Fibroblast of lung (primary cell): ENCODE measurements at regions not wholly inside any gene's neighbourhood (a gene's known extent, or its start where the extent isn't known, plus 50 kb on each side); places are given as distances from the start of the nearest gene placed in this dataset.
A peak's percentile ranks its signal among the peaks of the same experiment; 100 is the strongest.

Source experiments
- DNase-seq, 2 donors: peaks; one replicate each; pipeline versions ENCODE4 v3.0.0 to v3.0.0-alpha.2; 2010; ENCODE audit warnings: low read depth in 2 of 2
- H2AFZ ChIP-seq: 2 replicates; pipeline ENCODE4 v1.5.1; 2012; ENCODE audit warnings: low read length, control low read depth, inconsistent platforms
- H3K27ac ChIP-seq: 2 replicates; pipeline ENCODE4 v1.5.1; 2011; ENCODE audit warnings: low read length, control low read depth; ENCODE audit not compliant: insufficient read depth
- H3K27me3 ChIP-seq: 2 replicates; pipeline ENCODE4 v1.5.1; 2011; ENCODE audit warnings: mild to moderate bottlenecking, low read length; ENCODE audit not compliant: control insufficient read depth, insufficient read depth
- H3K36me3 ChIP-seq: 2 replicates; pipeline ENCODE4 v1.5.1; 2011; ENCODE audit warnings: low read length; ENCODE audit not compliant: control insufficient read depth, insufficient read depth
- H3K4me1 ChIP-seq: 2 replicates; pipeline ENCODE4 v1.5.1; 2011; ENCODE audit warnings: low read length; ENCODE audit not compliant: control insufficient read depth, insufficient read depth; ENCODE audit errors: extremely low read depth
- H3K4me2 ChIP-seq: 2 replicates; pipeline ENCODE4 v1.5.1; 2011; ENCODE audit warnings: low read length, control low read depth; ENCODE audit not compliant: insufficient read depth; ENCODE audit errors: extremely low read depth
- H3K4me3 ChIP-seq, 4 experiments: fragments of 200-600 bp in 1 of 4; sonication (generic) in 1 of 4; replicated peaks in 1 of 4; 2 replicates each; pipeline ENCODE4 v1.5.1; 2011 to 2016; ENCODE audit warnings: low read length in 4 of 4, low read depth in 3 of 4, mild to moderate bottlenecking in 3 of 4, control low read depth in 2 of 4, inconsistent platforms in 1 of 4, mixed read lengths in 1 of 4; ENCODE audit not compliant: insufficient read depth in 1 of 4; ENCODE audit errors: control extremely low read depth in 1 of 4
- H3K79me2 ChIP-seq: 2 replicates; pipeline ENCODE4 v1.5.1; 2012; ENCODE audit warnings: mild to moderate bottlenecking, low read length, inconsistent platforms; ENCODE audit not compliant: control insufficient read depth, insufficient read depth
- H3K9ac ChIP-seq: 2 replicates; pipeline ENCODE4 v1.5.1; 2011; ENCODE audit warnings: mild to moderate bottlenecking, low read length, control low read depth; ENCODE audit not compliant: insufficient read depth
- H3K9me3 ChIP-seq: 2 replicates; pipeline ENCODE4 v1.5.1; 2012; ENCODE audit warnings: low read depth, low read length; ENCODE audit not compliant: control insufficient read depth, insufficient read depth
- H4K20me1 ChIP-seq: 2 replicates; pipeline ENCODE4 v1.5.1; 2011; ENCODE audit warnings: low read length; ENCODE audit not compliant: control insufficient read depth, insufficient read depth; ENCODE audit errors: extremely low read depth
- EZH2 ChIP-seq: IDR thresholded peaks from 2 replicates; pipeline ENCODE4 v1.5.1; 2012; ENCODE audit warnings: low read length, control low read depth, mild to moderate bottlenecking; ENCODE audit errors: missing control alignments
- TF ChIP-seq, protein P1 (sequence below), 2 donors: IDR thresholded peaks in 1 of 2; conservative IDR thresholded peaks in 1 of 2; 1 replicate in 1 of 2; 2 replicates in 1 of 2; pipeline ENCODE4 v1.5.1; 2011 to 2012; ENCODE audit warnings: low read length in 2 of 2, control low read depth in 1 of 2, inconsistent platforms in 1 of 2, low read depth in 1 of 2, mild to moderate bottlenecking in 1 of 2

DNA sequence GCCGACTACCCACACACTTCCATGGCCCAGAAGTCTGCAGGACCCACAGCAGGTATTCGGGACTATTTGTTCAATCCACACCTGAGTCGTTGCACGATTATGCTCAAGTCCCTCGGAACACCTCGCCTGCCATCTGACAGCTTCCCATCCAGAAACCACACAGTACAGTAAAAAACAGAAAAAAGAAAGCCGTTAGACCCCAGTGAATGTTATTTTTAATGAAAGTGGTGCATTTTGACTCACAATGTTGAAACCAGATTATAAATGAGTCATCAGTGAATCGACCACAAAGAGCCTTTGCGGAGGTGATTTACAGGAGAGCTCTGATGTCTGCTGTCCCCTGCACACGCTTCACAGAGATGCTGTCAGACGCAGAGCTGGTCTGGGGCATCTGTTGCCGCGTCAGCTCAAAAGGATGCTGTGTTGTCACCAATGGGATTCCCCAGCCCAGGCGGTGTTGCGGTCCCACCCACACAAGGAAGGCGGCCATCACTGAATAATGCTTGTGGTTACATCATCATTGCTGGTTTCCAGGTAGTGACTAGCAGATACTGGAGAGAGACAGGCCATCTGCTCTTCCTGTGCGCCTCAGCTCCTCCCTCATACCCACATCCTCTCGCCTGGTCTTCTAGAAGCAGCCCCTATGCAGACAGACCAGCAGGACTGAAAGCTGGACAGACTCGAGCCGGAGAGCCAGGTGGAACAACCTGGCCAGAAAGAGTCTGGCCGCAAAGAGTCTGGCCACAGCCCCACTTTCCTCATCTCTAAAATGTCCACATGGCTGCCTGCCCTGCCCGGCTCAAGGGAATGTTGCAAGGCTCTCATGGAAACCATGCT lies 116.8 kb downstream of the TOMM20 start:
- Histone ChIP-seq H3K79me2 (no peaks in the 10 kb centered on the region), H3K9me3 (no peaks in the 10 kb centered on the region), H3K27ac (peak overlapping the region; percentile 92), H2AFZ (no peak overlapping the region), H3K9ac (peak overlapping the region; percentile 63), H4K20me1 (no peaks in the 10 kb centered on the region), H3K36me3 (no peaks in the 10 kb centered on the region), H3K27me3 (no peaks in the 10 kb centered on the region), H3K4me3 (no peak overlapping the region), H3K4me1 (peaks cover 11% of the 10 kb centered on the region), H3K4me2 (peak overlapping the region; percentile 45)
- peak; percentile 96 to 100 for DNase-seq
- no peak for TF ChIP-seq EZH2
- TF ChIP-seq, protein P1, sequence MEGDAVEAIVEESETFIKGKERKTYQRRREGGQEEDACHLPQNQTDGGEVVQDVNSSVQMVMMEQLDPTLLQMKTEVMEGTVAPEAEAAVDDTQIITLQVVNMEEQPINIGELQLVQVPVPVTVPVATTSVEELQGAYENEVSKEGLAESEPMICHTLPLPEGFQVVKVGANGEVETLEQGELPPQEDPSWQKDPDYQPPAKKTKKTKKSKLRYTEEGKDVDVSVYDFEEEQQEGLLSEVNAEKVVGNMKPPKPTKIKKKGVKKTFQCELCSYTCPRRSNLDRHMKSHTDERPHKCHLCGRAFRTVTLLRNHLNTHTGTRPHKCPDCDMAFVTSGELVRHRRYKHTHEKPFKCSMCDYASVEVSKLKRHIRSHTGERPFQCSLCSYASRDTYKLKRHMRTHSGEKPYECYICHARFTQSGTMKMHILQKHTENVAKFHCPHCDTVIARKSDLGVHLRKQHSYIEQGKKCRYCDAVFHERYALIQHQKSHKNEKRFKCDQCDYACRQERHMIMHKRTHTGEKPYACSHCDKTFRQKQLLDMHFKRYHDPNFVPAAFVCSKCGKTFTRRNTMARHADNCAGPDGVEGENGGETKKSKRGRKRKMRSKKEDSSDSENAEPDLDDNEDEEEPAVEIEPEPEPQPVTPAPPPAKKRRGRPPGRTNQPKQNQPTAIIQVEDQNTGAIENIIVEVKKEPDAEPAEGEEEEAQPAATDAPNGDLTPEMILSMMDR (conservative IDR thresholded peaks at IDR 0.05 in 1 of 2, IDR thresholded peaks at IDR 0.05 in 1 of 2; ENCODE audit: low read depth in 1 of 2, low read length in 2 of 2): no peak

DNA sequence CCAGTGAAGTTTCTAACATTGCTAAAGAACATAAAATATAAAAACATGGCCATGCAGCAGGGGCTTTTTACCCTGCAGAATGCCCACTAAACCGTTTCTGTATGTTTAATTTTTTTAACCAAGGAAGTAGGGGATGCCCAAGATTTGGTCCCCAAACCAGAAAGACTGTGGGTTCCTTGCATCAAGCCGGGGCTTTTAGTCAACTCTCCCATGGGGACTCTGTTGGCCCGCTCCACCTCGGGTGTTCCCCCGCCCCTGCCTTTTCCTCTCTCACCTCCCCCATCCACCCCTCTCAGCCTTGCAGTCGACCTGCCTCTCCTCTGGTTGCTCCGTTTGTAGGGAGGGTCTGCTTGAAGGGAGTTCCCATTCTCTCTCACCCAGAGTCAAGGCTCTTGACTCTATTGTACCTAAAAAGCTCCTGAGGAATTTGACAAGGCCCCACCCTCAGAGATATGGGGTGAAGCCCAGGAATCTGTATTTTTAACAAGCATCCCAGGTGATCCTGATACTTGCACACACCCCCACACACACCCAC lies 117.5 kb downstream of the TOMM20 start:
- Histone ChIP-seq H3K4me1 (peaks cover 11% of the 10 kb centered on the region), H3K4me3 (no peak overlapping the region)

DNA sequence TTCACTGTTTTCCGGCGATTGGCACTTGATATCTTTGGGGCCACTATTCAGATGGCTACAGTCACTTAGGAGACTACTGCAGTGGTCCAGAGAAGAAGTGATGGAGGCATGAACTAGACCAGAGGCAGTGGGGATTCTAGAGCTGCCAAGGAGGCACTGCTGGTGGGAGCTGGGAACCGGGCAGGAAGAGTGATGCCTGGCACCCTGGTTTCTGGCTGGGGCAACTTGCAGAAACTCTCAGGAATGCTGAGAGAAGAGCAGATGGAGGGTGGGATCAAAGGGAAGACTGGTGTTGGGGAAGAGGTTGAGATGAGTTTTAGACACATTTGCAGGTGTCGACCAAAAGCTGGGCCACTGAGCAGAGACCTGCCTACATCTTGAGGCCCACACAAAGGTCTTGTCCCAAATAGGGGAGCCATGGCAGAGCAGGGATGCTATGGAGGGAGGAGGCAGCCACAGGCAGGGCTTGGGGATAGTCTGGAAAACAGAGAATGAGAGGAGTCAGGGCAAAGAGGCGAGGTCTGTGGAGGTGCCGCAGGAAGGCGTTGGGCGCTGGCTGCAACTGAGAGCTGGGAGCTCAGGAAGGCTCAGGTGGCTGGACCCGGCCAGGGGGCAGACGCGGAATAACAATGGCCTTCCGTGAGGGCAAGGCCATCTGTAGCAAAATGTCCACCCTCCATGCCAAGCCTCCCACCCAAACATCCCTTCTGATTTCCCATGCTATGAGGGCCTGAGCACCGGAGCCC lies 118.9 kb downstream of the TOMM20 start:
- no peaks in the 10 kb centered on the region for H4K20me1 ChIP-seq
- TF ChIP-seq, protein P1 (conservative IDR thresholded peaks at IDR 0.05 in 1 of 2, IDR thresholded peaks at IDR 0.05 in 1 of 2; ENCODE audit: low read depth in 1 of 2, low read length in 2 of 2): no peak
- TF ChIP-seq EZH2: no peak
- no peak overlapping the region for H3K4me2 ChIP-seq
- H3K4me3 ChIP-seq: no peak overlapping the region
- H3K4me1 ChIP-seq: peaks cover 11% of the 10 kb centered on the region
- DNase-seq: no peak
- no peaks in the 10 kb centered on the region for H3K36me3 ChIP-seq
- no peaks in the 10 kb centered on the region for H3K9me3 ChIP-seq
- H3K9ac ChIP-seq: no peak overlapping the region
- H3K27ac ChIP-seq: no peak overlapping the region
- no peaks in the 10 kb centered on the region for H3K79me2 ChIP-seq
- no peak overlapping the region for H2AFZ ChIP-seq
- no peaks in the 10 kb centered on the region for H3K27me3 ChIP-seq

More for the DNA sequence above, 117.5 kb downstream of the TOMM20 start:
- Histone ChIP-seq H3K9me3 (no peaks in the 10 kb centered on the region), H3K79me2 (no peaks in the 10 kb centered on the region), H4K20me1 (no peaks in the 10 kb centered on the region), H3K9ac (no peak overlapping the region), H3K27ac (peak overlapping the region; percentile 85), H3K36me3 (no peaks in the 10 kb centered on the region), H3K27me3 (no peaks in the 10 kb centered on the region), H3K4me2 (peak overlapping the region; percentile 20), H2AFZ (no peak overlapping the region)
- TF ChIP-seq, protein P1 (conservative IDR thresholded peaks at IDR 0.05 in 1 of 2, IDR thresholded peaks at IDR 0.05 in 1 of 2; ENCODE audit: low read depth in 1 of 2, low read length in 2 of 2): no peak
- TF ChIP-seq EZH2: no peak
- DNase-seq: no peak
